GM19025 (cell line): ENCODE measurements at regions not wholly inside any gene's neighbourhood (a gene's known extent, or its start where the extent isn't known, plus 50 kb on each side); places are given as distances from the start of the nearest gene placed in this dataset.

Source experiments
- ATAC-seq: cut with Tn5 transposase; IDR thresholded peaks from one replicate; pipeline ENCODE4 v1.9.1; 2021; ENCODE audit warnings: mild to moderate bottlenecking, low read depth, moderate library complexity; ENCODE audit not compliant: unreplicated experiment

GRCh38 chr6:91694016-91694654, 1107.3 kb upstream of the MAP3K7 start:
- no peak for ATAC-seq

GRCh38 chr6:91691449-91691848, 1104.6 kb upstream of the MAP3K7 start:
- ATAC-seq = no peak

- ATAC-seq = no peak
These were observed 1096.4 kb upstream of the MAP3K7 start for GRCh38 chr6:91683240-91683639.

- ATAC-seq = no peak
These were observed 1094.4 kb upstream of the MAP3K7 start for GRCh38 chr6:91681296-91681695.

- ATAC-seq = no peak
These were observed 1092.0 kb upstream of the MAP3K7 start for GRCh38 chr6:91678679-91679446.

GRCh38 chr6:91672201-91672600, 1085.3 kb upstream of the MAP3K7 start:
- no peak for ATAC-seq

GRCh38 chr6:91669871-91670268, 1083.0 kb upstream of the MAP3K7 start:
- ATAC-seq = no peak

GRCh38 chr6:91669154-91669870, 1082.4 kb upstream of the MAP3K7 start:
- ATAC-seq = no peak

- ATAC-seq = no peak
These were observed 1080.7 kb upstream of the MAP3K7 start for GRCh38 chr6:91667596-91667995.

GRCh38 chr6:91664327-91664959, 1077.6 kb upstream of the MAP3K7 start:
- peak; percentile 52 for ATAC-seq

- no peak for ATAC-seq
These were observed 1074.0 kb upstream of the MAP3K7 start for GRCh38 chr6:91660893-91661292.

- no peak for ATAC-seq
These were observed 1073.0 kb upstream of the MAP3K7 start for GRCh38 chr6:91659891-91660290.

- ATAC-seq = no peak
These were observed 1067.9 kb upstream of the MAP3K7 start for GRCh38 chr6:91654793-91655192.

GRCh38 chr6:91654357-91654756, 1067.5 kb upstream of the MAP3K7 start:
- no peak for ATAC-seq

- no peak for ATAC-seq
These were observed 1067.0 kb upstream of the MAP3K7 start for GRCh38 chr6:91653895-91654294.

GRCh38 chr6:91653076-91653723, 1066.3 kb upstream of the MAP3K7 start:
- ATAC-seq = no peak

- no peak for ATAC-seq
These were observed 1059.8 kb upstream of the MAP3K7 start for GRCh38 chr6:91646649-91647048.

GRCh38 chr6:91645811-91646210, 1058.9 kb upstream of the MAP3K7 start:
- no peak for ATAC-seq

GRCh38 chr6:91637217-91637616, 1050.3 kb upstream of the MAP3K7 start:
- ATAC-seq = no peak

GRCh38 chr6:91634791-91635190, 1047.9 kb upstream of the MAP3K7 start:
- ATAC-seq = no peak
